GM18909 (cell line): ENCODE measurements at regions not wholly inside any gene's neighbourhood (a gene's known extent, or its start where the extent isn't known, plus 50 kb on each side); places are given as distances from the start of the nearest gene placed in this dataset.

Experiments used
- ATAC-seq: cut with Tn5 transposase; IDR thresholded peaks from one replicate; pipeline ENCODE4 v1.9.1; 2021; ENCODE audit warnings: mild to moderate bottlenecking; ENCODE audit not compliant: unreplicated experiment, poor library complexity

DNA sequence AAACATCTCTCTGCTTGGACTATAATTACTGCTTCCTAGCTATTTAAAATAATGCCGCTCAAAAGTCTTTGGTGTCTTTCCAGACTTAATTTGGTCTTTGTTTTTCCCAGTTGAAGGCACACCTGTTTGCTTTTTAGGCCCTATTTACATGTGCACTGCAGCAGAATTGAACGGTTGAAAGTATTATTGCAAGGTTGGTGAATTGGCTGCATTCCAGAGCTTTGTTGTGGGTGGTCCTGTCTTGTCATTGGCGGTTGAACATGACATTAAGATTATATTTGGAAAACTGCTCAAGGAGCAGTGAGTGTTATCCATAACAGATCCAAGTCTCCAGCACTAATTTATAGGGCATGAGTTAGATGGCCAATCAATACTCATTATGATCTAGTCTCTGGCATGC, 656.3 kb downstream of the PTPRC start:
- no peak for ATAC-seq

DNA sequence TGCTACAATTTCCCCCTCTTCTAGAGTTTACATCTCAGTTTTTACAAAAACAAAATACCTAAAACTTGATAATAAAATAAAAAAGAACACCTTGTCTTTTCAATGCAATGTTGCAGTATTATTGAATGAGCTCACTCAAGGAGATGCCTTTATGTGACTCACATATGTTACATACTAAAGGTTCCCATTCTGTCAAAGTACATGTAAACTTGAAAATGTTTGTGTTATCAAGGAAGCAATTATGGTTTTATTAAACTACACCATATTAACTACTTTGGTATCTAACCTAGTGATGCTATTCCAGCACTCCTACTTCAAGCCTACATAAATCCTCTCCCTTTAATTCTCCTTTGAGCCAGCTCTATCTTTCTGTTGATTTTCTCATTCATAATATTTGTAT, 658.3 kb downstream of the PTPRC start:
- ATAC-seq, result no peak

DNA sequence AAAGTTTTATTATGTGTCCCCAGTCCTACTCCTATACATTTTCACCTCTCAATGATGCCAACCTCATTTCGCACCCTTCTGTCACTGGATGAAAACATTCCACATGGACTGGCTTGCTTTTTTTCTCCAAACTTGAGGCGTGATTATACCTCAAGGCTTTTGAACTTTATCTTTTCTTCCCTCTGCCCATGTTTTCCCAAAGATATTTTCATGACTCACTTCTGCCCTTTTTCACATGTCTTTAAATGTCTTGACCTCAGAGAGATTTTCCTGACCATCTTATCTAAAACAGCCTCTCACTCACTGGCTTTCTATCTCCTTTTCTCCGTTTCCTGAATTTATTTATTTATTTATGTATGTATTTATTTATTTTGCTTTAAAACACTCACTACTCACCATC, 659.0 kb downstream of the PTPRC start:
- no peak for ATAC-seq

DNA sequence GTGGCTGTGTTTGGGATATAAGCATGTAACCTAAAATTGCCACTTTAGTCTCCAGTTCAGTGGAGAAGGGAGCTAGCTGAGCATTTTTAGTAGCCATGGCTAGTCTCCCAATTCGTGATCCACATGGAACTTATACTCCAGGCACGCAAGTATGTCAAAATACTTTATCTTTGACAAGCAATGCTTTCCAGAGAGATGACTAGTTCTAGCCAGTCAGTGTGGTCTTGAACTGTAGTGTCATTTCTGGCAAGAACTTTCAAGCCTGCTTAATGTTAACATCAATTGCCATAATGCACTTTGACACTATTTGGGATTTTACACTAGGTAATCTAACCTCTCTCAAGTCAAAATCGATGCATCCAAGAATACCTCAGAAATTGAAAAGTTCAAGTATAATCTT, 660.0 kb downstream of the PTPRC start:
- no peak for ATAC-seq

DNA sequence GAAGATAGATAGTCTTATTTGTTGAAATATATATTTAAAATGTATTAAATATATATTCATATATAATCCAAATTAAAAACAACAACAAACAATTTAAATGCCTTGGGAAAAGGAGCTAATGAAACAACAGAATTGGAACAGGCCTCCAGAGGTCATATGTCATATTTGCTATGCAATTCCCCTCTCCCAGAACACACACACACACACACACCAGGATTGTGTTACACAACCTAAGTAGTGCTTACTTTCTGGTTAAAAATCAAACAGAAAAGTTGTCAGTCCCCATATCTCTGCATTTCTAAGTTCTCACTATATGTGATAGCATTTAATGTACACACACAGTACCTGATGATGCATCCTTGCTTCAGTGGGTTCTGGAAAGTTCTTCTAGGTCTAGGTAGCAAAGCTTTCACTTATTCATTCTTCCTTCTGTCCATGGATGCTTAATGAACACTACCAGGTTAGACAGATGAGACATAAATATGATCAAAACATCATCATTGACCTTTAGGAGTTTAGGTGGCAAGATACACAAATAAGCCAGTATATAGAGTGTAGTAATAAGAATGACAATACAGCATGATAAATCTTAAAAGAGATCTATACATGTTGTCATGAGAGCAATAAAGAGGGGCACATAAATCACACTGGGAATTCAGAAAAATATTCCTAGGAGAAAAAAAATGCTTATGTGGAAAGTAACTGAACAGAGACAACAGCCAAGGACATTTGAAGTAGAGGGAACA, 662.8 kb downstream of the PTPRC start:
- ATAC-seq, result no peak

DNA sequence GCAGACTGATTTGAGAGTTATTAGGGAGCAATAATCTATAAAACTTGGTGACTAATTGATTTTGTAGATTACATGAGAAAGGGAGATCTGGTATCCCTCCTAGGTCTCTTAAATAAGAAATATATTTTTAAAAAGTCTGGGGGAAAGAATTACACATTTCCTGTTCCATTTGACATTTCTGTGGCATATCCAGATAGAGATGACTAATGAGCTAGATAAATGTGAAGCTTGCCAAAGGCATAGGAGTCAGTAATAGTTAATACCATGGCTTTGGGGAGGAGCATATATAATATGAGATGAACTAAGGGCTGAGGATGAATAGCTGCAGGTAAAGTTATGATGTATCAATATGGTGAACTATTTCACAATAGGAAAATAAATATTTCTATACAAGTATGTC, 663.7 kb downstream of the PTPRC start:
- ATAC-seq, result no peak

DNA sequence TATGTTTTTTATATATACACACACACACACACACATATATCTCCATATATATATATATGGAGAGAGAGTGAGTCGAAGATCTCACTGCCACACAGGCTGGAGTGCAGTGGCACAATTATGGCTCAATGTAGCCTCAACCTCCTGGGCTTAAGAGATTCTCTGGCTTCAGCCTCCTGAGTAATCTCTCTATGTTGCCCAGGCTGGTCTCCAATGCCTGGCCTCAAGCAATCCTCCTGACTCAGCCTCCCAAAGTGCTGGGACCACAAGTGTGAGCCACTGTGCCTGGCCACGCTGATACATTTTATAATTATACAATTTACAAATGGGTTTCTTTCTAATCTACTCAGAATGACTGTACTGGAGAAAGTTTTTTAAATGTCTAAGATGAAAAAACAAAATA, 664.2 kb downstream of the PTPRC start:
- no peak for ATAC-seq

DNA sequence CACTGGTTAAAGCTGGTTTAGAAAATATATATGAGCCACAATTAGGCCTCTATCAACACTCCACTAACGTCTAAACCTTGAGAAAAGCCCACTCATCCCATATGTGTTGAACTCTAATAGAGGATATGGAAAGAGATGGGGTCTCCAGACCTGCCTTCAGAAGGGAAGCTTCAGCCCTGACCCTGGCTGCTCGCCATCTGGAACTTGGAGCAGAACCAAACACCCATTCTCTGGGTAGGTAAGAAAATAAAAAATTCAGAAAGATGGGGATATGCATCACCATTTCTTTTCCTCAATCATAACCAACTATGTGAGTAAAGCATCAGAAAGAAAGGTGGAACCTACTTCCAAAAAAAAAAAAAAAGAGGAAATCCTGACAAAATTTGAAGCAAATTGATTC, 666.2 kb downstream of the PTPRC start:
- no peak for ATAC-seq

DNA sequence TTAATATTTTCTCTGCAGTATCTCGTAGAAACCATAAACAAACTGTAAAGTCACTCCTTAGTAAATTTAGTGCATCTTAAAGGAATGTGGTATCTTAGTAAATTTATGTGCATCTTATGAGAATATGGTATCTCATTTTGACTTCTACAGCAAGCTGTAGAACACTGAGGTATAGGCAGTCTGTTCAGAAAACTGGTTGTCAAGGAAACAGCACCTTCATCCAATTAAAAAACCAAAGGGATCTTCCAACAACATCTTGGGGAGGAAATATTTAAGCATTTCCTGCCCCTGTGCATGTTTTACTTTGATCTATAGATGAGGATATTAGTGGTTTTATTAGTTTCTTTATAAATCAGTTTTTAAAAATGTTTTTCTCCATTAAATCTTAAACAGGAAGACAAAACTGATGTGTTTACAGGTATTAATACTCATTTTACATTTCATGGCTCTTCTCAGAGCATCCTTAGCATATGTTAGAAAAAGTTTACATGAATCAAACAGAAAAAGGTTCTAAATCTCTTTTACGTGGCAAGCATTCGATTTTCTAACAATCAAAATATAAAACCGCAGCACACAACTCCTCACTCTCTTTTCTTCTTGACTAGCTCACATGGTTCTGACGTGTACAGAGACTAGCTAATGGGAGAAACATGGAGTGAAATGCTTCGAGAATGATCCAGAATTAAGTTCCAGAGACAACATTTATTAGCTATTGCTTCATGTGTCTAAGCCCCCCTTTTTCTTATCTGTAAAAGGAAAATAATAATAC, 668.8 kb downstream of the PTPRC start:
- ATAC-seq, result no peak

DNA sequence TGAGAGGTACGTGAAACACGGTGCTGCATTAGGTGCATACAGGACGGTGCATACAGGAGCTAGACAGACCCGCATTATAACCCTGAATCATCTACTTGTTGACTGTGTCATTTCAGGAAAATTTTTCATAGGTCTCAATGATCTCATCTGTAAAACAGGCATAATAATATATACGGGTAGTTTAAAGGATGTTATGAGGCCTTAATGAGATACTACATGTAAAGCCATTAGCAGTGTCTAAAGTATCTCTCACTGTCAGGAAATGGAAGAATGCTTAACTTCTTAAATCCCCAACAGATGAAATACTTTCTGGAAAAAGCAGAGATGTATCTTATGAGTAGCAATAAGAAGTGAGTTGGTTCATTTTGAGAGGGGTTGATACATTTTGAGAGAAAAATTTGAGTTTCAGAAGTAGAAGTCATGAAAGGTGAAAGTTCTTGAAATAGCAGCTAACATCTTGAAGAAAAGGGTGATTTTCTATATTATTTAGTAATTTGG, 669.6 kb downstream of the PTPRC start:
- ATAC-seq, result peak; percentile 48

DNA sequence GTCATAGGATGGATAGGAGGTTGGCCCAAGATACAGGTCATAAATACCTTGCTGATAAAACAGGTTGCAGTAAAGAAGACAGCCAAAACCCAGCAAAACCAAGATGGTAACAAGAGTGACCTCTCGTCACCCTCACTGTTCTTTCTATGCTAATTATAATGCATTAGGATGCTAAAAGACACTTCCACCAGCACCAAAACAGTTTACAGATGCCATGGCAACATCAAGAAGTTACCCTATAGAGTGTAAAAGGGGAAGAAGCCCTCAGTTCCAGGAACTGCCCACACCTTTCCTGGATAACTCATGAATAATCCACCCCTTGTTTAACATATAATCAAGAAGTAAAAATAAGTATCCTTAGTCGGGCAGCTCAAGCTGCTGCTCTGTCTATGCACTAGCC, 671.9 kb downstream of the PTPRC start:
- ATAC-seq, result no peak

DNA sequence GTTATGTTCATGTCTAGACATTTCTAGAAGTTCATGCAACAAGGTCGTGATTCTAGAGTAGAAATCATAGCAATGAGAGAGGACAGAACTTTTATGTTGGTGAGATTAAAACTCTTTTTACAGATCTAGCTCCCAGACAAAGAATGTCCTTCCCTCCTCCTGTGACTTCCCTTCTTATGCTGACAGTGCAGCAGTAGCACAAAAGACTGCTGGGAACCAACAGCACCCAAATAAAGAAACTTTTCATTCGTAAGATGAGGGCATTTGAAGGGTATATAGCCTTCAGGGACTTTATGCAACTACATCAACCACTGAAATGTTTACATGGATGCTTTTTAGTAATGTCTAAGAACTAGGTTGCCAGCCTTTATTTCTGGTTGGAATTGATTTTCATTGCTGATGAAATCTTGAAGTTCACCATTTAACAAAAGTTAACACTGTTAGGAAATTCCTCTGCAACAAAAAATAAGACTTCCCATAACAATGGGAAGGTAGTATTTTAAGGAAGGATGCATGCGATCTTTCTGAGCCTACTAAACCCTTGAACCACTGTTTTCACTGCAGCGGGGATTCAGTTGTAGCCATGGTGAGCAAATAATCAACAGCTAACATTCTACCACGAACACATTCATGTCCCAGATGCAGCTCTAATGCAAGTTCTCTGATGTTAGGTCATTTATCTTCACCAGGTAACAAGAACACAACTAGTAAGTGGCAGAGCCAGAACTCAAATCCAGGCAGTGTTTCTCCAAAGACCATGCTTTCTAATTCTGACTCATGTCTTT, 672.8 kb downstream of the PTPRC start:
- ATAC-seq, result no peak

DNA sequence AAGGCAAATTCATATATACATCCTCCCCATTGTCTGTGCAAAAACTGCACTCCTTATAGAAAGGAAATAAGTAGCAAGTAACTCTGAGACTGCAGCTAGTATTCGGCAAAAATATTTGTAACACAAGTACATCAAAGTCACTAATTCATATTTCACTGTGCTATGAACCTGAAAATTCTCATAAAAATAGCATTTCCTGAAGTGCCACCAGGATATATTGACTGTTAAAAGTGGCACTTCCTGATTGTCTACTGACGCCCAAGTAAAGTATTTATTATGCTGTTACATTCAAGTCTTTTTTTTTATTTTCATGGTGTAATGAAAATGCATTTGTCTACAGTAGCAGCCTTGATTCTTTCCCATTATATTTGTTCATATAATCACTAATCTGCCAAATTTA, 673.8 kb downstream of the PTPRC start:
- ATAC-seq, result no peak

DNA sequence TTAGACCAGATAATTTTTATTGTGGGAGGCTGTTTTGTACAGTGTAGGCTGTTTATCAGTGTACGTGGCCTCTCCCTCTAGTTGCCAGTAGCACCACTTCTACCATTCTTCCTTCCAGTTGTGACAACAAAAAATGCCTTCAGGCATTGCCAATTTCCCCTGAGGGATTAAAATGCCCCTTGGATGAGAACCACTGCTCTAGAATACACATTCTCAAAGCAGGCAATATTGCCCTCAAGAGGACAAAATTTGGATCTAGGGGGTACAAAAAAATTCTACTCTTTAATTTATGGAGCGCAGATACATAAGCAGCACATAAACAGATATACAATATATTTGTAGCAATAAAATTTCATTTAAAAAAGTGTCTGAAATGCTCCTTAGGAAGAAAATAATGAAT, 674.6 kb downstream of the PTPRC start:
- ATAC-seq, result no peak

DNA sequence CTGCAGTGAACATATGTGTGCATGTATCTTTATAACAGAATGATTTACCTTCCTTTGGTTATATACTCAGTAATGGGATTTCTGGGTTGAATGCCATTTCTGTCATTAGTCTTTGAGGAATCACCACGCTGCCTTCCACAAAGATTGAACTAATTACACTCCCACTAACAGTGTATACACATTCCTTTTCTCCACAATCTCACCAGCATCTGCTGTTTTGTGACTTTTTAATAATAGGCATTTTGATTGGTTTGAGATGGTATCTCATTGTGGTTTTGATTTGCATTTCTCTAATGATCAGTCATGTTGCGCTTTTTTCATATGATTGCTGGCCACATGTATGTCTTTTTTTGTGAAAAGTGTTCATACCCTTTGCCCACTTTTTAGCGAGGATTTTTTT, 680.5 kb downstream of the PTPRC start:
- no peak for ATAC-seq

DNA sequence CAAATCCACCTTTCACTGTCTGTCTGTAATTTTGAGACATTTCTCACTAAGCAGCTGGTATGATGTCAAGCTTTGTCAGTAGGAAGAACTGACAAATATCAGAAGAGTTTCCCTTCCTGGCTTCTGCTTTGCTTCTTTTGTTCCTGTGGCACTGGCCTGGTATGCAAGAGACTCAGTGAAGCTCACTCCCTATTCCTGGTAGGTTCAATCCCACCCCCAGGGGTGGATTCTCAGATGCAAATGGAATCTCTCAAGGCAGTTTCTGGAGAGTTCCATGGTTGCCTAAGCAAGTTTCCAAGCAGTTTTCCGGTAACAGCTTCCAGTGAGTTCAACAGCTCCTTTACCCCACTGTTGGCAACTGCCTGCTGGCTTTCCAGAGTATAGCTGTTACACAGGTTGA, 683.4 kb downstream of the PTPRC start:
- ATAC-seq, result no peak

DNA sequence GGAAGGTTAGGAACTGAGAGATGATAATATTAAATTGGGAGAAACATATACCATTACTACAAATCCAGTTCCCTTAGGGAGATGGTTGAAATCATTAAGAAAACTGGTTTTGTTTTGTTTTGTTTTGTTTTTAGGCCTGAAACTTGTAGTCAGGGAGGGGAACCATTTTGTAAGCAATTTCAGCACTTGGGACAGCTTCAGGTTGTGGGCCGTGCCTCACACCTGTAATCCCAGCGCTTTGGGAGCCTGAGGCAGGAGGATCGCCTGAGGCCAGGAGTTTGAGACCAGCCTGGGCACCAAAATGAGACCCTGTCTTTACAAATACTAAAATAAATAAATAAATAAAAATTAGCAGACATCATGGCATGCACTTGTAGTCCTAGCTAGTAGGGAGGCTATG, 694.3 kb upstream of the NR5A2 start:
- ATAC-seq, result no peak

DNA sequence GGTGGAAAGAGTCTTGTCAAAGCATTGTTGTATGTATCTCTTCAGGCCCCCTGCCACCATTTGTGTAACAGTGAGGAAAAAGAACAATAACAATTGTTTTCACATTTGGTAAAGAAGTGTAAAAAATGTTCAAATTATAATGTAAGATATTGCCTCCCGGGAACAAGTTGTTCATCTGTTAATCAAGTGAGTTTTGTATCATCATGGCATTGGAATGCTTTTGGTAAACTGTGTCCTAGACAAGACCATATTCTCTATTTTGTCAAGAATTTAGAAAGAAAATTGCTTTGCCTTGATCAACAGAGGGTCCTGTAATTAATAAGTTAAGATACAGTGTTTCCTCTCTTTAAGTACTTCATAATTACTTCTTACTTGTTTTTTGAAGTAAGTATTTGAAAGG, 692.0 kb upstream of the NR5A2 start:
- ATAC-seq, result no peak

DNA sequence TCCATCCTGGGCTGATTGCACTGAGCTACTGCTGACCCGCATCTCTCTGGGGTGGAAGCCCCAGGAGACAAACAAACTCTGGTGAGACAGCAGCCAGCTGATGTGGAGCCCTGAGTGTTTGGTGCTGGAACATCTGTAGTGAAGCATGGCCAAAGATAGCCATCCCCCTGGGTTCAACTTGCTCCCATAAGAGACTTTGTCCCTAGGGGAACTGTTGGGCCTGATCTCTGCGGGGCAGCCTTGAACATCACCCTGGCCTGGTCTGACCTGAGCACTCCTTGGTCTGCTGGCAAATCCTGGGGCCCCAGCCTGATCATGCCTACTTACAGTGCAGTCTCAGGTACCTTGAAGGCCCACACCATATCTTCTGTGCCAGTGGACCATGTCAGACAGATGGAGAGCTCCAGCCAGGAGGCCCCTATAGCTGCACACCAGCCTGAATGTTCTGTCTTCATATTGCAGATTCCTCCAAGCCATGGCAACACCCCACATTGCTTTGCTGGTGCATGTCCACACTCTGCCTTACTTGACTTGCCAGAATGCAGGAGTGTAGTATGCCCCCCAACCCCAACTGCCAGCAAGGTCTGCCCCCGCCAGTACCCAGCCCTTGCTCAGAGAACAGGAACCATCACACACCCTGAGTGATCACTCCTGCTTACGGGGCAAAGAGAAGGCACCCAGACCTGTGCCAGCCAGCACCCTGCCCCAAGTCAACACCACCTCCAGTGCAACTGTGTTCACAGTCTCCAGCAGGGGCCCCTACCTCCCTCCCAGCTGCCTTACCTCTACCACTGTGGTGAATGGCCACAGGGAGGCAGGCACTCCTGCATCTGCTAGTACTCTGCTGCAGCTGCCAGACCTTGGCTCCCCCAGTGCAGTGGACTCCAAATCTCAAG, 690.5 kb upstream of the NR5A2 start:
- ATAC-seq, result no peak

DNA sequence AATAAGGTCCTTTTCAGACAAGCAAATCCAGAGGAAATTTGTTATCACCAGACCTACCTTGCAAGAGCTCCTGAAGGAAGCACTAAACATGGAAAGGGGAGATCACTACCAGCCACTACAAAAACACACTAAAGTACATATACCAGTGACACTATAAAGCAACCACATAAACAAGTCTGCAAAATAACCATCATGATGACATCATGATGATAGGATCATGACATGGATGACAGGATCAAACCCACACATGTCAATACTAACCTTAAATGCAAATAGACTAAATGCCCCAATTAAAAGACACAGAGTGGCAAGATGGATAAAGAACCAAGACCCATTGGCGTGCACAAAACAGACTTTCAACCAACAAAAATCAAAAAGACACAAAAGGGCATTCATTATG, 688.8 kb upstream of the NR5A2 start:
- ATAC-seq, result no peak
